ENCODE measurements at regions not wholly inside any gene's neighbourhood (a gene's known extent, or its start where the extent isn't known, plus 50 kb on each side); places are given as distances from the start of the nearest gene placed in this dataset.

GRCh38 chr13:105778196-105778595 is 757.3 kb downstream of the EFNB2 start:
- TF ChIP-seq EZH2phosphoT487 (IDR thresholded peaks at IDR 0.05; ENCODE audit: low read depth) (no peak), CTCF (IDR thresholded peaks at IDR 0.05; ENCODE audit: low read depth, low read length) (no peak)

Data from OCI-LY3 (cell line).